ENCODE measurements at regions not wholly inside any gene's neighbourhood (a gene's known extent, or its start where the extent isn't known, plus 50 kb on each side); places are given as distances from the start of the nearest gene placed in this dataset.
"Not testable (repeated sequence)": the region's sequence is repeated elsewhere in the genome, so short reads cannot be mapped to it uniquely, and the experiment has no call there.

GRCh38 chr22:41023299-41023623 lies 69.1 kb upstream of the EP300 start:
- intact Hi-C loops (cut with DNase I; ENCODE audit: low total_unique reads): loop anchor here (5.0 kb wide), 2 partner anchors 69 to 174 kb away; partner anchors contain the start of gene EP300
- Histone ChIP-seq H3K36me3 (no peaks in the 10 kb centered on the region), H3K27ac (peak overlapping the region; percentile 95 to 99), H3K4me3 (no peak overlapping the region), H3K27me3 (no peaks in the 10 kb centered on the region), H3K4me1 (peaks cover 0 to 12% (median 8%) of the 10 kb centered on the region in 4 donors), H3K9me3 (no peaks in the 10 kb centered on the region)
- TF ChIP-seq CTCF (IDR thresholded peaks at IDR 0.05): no peak
- DNase-seq: no peak

- Histone ChIP-seq H3K4me3 (no peak overlapping the region), H3K36me3 (no peaks in the 10 kb centered on the region), H3K27me3 (no peaks in the 10 kb centered on the region), H3K4me1 (no peaks in the 10 kb centered on the region), H3K9me3 (no peaks in the 10 kb centered on the region), H3K27ac (no peak overlapping the region)
- intact Hi-C loops (cut with DNase I; ENCODE audit: low total_unique reads): no loop called here
- TF ChIP-seq CTCF (IDR thresholded peaks at IDR 0.05): no peak
- no peak for DNase-seq
These were observed 63.6 kb upstream of the EP300 start for GRCh38 chr22:41028841-41029240.

GRCh38 chr22:41030891-41031290 lies 61.5 kb upstream of the EP300 start:
- H3K27me3 ChIP-seq: no peaks in the 10 kb centered on the region
- no peaks in the 10 kb centered on the region for H3K4me1 ChIP-seq
- intact Hi-C loops (cut with DNase I; ENCODE audit: low total_unique reads): no loop called here
- no peaks in the 10 kb centered on the region for H3K36me3 ChIP-seq
- no peaks in the 10 kb centered on the region for H3K9me3 ChIP-seq
- DNase-seq: no peak
- H3K27ac ChIP-seq: no peak overlapping the region
- TF ChIP-seq CTCF (IDR thresholded peaks at IDR 0.05): no peak
- no peak overlapping the region for H3K4me3 ChIP-seq

- Histone ChIP-seq H3K9me3 (no peaks in the 10 kb centered on the region), H3K27ac (no peak overlapping the region), H3K4me1 (no peaks in the 10 kb centered on the region), H3K36me3 (no peaks in the 10 kb centered on the region), H3K27me3 (no peaks in the 10 kb centered on the region), H3K4me3 (no peak overlapping the region)
- no peak for DNase-seq
- TF ChIP-seq CTCF (IDR thresholded peaks at IDR 0.05): no peak
- intact Hi-C loops (cut with DNase I; ENCODE audit: low total_unique reads): no loop called here
These were observed 57.7 kb upstream of the EP300 start for GRCh38 chr22:41034706-41035105.

- no peak overlapping the region for H3K27ac ChIP-seq
- no peak for DNase-seq
- H3K36me3 ChIP-seq: no peaks in the 10 kb centered on the region
- H3K27me3 ChIP-seq: peaks cover 0 to 3% of the 10 kb centered on the region in 2 donors
- no peaks in the 10 kb centered on the region for H3K9me3 ChIP-seq
- no peaks in the 10 kb centered on the region for H3K4me1 ChIP-seq
- intact Hi-C loops (cut with DNase I; ENCODE audit: low total_unique reads): no loop called here
- TF ChIP-seq CTCF (IDR thresholded peaks at IDR 0.05): no peak
- no peak overlapping the region for H3K4me3 ChIP-seq
These were observed 55.5 kb upstream of the EP300 start for GRCh38 chr22:41036924-41037323.

GRCh38 chr22:41038732-41039131 lies 53.7 kb upstream of the EP300 start:
- intact Hi-C loops (cut with DNase I; ENCODE audit: low total_unique reads): no loop called here
- Histone ChIP-seq H3K27me3 (peaks cover 0 to 3% of the 10 kb centered on the region in 2 donors), H3K36me3 (no peaks in the 10 kb centered on the region), H3K4me1 (no peaks in the 10 kb centered on the region), H3K9me3 (no peaks in the 10 kb centered on the region), H3K27ac (no peak overlapping the region), H3K4me3 (no peak overlapping the region)
- no peak for TF ChIP-seq CTCF (IDR thresholded peaks at IDR 0.05)
- no peak for DNase-seq

- DNase-seq; intact Hi-C loops (cut with DNase I; ENCODE audit: low total_unique reads): not testable (repeated sequence)
These were observed 52.8 kb upstream of the EP300 start for GRCh38 chr22:41039641-41040040.

More at GRCh38 chr22:41039641-41040040, 52.8 kb upstream of the EP300 start:
- H3K27ac ChIP-seq, H3K4me3 ChIP-seq, H3K9me3 ChIP-seq, H3K27me3 ChIP-seq, H3K4me1 ChIP-seq, H3K36me3 ChIP-seq: not testable (repeated sequence)
